NK-92 treated with Interleukin-12 subunit alpha and Interleukin-12 subunit beta, amount 100 ng/mL, for 24 hours (cell line): ENCODE measurements at regions not wholly inside any gene's neighbourhood (a gene's known extent, or its start where the extent isn't known, plus 50 kb on each side); places are given as distances from the start of the nearest gene placed in this dataset.
"Not testable (repeated sequence)": the region's sequence is repeated elsewhere in the genome, so short reads cannot be mapped to it uniquely, and the experiment has no call there.

Experiments
- DNase-seq: peaks from one replicate; lab custom pipeline; 2025; lab: John Stamatoyannopoulos, UW

- no peak for DNase-seq
These were observed 125.4 kb downstream of the ZNF330 start for GRCh38 chr4:141346144-141346543.

GRCh38 chr4:141347684-141348083 lies 127.0 kb downstream of the ZNF330 start:
- no peak for DNase-seq

GRCh38 chr4:141348125-141348524 lies 127.4 kb downstream of the ZNF330 start:
- DNase-seq, result no peak

GRCh38 chr4:141348573-141348972 lies 127.9 kb downstream of the ZNF330 start:
- no peak for DNase-seq

DNA sequence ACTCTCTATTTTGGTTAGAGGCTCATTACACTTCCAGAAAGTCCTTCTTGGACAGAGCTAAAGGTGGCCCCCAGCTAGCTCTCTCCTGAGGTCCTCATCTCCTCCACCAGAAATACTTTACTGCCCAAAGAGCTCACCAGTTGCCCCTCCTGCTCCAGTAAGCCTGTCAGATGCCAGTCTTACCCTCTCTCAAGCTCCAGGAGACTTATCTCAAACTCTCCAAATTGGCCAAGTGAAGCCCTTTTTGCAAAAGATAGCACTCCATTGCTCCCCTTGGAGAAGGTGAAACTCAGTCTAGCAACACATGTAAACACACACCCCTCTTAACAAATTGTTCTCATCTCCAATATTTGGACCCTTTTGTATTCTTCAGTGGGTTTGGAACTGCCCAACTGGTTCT lies 128.5 kb downstream of the ZNF330 start:
- DNase-seq, result no peak

GRCh38 chr4:141350122-141350905 lies 129.6 kb downstream of the ZNF330 start:
- DNase-seq, result no peak

- DNase-seq, result no peak
These were observed 131.6 kb downstream of the ZNF330 start for GRCh38 chr4:141352331-141352730.

- DNase-seq, result no peak
These were observed 132.3 kb downstream of the ZNF330 start for GRCh38 chr4:141352909-141353525.

GRCh38 chr4:141356321-141356962 lies 135.7 kb downstream of the ZNF330 start:
- DNase-seq, result no peak

DNA sequence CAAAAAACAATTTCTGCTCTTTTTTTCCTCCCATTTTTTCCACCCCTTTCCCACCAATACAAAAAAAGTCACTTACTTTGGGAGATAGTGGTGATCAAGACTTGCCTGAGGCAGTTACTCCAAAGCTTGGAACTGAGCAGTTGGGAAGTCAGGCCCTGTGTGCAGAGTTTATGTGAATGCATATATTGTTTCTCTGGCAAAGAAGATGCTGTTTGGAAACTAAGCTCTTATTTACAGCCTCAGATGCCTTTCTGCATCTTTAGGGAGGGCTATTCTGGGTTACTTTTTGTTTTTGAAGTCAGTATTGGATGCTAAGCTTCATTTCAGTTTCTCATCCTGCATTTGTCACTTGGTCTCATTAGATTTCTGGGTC lies 136.3 kb downstream of the ZNF330 start:
- no peak for DNase-seq

DNA sequence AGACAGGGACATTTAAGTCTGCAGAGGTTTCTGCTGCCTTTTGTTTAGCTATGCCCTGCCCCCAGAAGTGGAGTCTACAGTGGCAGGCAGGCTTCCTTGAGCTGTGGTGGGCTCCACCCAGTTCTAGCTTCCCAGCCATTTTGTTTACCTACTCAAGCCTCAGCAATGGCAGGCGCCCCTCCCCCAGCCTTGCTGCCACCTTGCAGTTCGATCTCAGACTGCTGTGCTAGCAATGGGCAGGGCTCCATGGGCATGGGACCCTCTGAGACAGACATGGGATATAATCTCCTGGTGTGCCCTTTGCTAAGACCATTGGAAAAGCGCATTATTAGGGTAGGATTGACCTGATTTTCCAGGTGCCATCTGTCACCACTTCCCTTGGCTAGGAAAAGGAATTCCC lies 147.5 kb downstream of the ZNF330 start:
- DNase-seq, result not testable (repeated sequence)

- no peak for DNase-seq
These were observed 150.5 kb downstream of the ZNF330 start for GRCh38 chr4:141371206-141371605.

GRCh38 chr4:141375855-141376254 lies 155.2 kb downstream of the ZNF330 start:
- no peak for DNase-seq

- DNase-seq, result no peak
These were observed 156.1 kb downstream of the ZNF330 start for GRCh38 chr4:141376769-141377168.

DNA sequence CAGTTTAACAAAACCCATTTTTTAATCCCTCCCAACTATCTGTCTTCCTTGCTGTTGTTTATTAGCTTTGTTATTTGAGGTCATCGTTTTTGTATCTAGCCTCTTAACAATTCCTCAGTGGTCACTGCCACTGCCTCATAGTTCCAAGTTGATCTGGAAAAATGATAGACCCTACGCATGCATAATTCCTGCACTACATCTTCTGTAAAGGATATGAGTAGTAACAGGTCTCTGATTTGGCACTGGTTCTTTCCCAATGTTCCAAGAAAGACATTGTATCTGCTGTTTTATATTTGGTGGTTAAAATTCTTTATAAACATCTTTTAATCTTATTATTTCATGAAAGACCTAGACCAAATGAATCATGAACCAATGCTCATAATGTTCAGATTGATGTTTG lies 166.6 kb downstream of the ZNF330 start:
- DNase-seq, result no peak

DNA sequence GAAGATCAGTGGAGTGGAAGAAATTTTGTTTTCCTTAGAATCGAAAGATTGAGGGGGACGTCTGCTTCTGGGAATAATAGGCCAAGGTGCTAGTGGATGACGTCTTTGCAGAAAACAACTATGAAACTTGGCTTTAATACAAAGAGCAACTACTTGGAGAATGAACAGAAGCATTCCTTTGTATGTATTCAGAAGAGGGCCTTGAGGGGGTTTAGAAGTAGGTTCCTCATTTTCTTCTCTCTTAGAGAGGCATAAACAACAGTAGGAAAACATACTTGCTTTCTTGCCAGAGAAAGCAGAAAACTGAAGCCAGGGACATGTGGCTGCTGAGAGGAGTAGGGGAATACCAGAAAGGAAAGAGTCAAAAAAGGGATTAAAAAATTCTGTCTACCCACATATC lies 167.8 kb downstream of the ZNF330 start:
- no peak for DNase-seq

GRCh38 chr4:141389649-141390048 lies 169.0 kb downstream of the ZNF330 start:
- DNase-seq, result no peak

DNA sequence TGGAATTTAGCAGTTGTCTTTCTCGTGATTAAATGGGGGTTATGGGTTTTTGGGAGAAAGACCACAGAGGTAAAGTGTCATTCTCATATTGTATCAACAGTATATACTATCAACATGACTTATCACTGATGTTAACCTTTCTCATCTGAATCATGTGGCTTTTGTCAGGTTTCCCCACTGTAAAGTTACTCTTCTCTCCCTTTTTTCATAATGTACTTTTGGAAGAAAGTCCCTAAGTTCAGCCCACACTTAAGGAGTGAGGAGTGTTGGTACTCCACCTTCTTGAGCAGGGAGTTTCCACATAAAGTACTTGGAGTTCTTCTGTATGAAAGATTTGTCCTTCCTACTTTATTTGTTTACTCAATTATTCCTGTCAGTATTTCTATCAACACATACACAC lies 169.9 kb downstream of the ZNF330 start:
- DNase-seq, result no peak

DNA sequence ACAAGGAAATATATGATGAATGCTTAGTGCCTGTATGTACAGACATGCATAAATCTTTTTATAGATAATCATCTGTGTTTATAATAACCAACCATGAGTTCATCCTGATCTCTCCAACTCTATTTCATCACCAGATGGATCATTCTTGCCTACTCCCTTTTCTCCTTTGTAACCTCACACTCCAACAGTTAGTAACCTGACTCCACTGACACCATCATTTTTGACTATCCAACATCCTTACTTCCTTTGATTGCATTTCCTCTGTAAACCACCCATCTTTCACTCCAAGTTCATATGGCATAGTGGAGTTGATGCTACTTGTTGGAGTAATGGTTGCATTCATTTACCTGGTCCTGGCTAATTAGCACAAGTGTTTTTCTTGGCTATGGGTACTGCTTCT lies 170.6 kb downstream of the ZNF330 start:
- DNase-seq, result no peak

GRCh38 chr4:141391771-141392170 lies 171.1 kb downstream of the ZNF330 start:
- no peak for DNase-seq

GRCh38 chr4:141395246-141395830 lies 174.6 kb downstream of the ZNF330 start:
- no peak for DNase-seq

GRCh38 chr4:141395919-141396318 lies 175.2 kb downstream of the ZNF330 start:
- no peak for DNase-seq

GRCh38 chr4:141402712-141403111 lies 182.0 kb downstream of the ZNF330 start:
- DNase-seq, result no peak
